ENCODE measurements at regions not wholly inside any gene's neighbourhood (a gene's known extent, or its start where the extent isn't known, plus 50 kb on each side); places are given as distances from the start of the nearest gene placed in this dataset.

DNA sequence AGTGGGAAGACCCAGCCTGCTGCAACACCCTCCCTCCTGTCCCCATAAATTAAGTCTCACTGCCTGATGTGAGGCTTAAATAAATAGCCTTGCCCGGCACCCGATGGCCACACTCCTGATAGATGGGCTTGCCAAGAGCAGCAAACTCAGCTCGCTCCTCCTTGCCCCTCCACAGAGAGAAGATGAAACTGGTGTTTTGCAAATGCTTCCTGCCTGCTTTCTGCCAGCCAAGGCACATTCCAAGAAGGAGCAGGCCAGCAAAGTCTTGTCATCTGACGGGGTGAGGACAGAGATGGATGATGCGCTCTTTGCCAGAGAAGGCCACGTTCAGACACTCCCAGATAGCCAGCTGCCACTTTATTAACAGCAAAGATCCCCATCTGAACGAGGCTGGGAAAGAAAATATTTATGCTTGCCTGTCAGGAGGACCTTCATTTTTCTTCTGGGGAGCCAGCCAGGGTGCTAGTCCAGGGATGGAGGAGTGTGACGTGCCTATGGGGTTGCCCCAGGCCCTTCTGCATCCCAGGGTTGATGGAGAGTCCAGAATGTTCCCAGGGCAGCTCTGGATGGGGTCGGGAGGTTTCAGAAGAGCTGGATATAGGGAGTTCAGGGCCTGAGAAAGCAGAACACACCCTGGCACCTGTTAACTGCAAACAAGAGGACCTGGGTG is 265.4 kb downstream of the FOXD2 start:
- no peak for DNase-seq (ENCODE audit: low read depth in 3 of 3)

DNA sequence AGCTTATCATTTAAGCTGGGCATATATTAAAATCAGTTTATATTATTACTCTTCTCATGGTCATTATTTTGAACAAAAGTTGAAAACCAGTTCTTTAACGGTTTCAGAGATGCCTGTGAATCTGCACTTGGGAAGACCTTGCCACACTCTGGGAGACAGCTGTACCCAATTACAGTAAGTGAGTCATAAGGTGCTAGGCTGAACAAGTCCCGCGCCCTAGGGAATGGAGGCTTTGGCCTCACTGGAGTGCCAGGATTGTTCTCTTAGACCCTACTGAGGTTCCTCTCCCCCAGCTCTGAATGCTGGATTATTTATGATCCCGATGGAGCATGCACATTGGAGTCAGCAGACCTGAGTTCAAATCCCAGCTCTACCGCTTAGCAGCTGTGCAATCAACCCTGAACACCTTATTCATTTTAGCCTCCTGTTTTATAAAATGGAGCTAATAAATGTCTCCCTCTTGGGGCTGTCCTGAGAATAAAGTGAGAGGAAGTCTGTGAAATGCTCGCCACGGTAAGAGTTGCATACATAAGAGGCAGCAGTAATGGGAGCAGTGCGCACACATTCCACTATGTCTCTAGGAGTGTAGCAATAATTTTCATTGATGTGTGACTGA is 266.2 kb downstream of the FOXD2 start:
- DNase-seq (ENCODE audit: low read depth in 3 of 3): no peak

DNA sequence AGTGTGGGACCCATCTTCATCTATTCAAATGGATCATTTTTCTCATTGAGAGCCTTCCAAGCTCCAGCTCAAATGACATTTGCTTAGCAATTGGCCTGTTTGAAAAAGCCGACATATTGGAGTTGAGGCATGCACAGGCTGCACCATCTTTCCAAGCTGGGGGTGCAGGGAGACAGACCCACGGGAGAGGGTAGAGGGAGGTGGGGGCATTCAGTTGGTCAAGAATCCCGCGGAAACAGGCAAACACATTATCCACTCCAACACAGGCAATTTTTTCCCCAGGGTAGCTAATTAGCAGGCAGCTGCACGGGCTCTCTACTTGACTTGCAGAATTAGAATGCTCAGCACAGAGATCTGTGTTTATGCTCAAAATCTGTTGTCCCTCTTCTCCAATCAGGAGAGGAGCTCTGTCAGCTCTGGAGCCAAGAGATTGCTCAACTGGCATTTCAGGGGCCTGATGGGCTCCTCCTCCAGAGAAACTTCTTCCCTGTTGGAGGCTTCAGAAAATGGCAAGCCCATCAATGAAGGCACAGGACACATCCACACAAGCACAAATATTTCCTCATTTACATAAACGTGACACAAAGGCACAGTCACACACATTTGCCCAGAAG is 267.8 kb downstream of the FOXD2 start:
- DNase-seq (ENCODE audit: low read depth in 3 of 3): no peak

- no peak for DNase-seq (ENCODE audit: low read depth in 3 of 3)
Measured at GRCh38 chr1:47707503-47707902, 269.7 kb downstream of the FOXD2 start.

DNA sequence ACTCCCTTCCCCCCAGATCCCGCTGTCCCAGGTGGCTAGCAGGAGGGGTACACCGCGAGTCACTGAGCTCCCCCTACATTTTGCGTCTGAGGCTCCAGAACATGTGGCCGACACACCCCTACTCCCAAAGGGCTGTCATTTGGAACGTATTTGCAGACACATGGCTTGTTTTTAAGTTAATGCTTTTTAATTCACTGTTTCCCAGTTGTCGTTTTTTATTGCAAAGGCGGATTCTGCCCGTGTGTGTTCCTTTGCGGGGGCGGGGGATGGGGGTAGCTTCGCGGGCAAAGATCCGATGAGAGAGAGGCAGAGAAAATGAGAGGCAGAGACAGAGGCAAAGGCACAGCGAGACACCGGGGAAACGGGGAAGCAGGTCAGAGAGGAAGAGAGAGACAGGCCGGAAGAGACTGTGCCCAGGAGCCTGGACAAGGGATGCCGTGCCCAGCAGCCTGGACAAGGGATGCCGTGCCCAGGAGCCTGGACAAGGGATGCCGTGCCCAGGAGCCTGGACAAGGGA is 270.2 kb downstream of the FOXD2 start:
- no peak for DNase-seq (ENCODE audit: low read depth in 3 of 3)

DNA sequence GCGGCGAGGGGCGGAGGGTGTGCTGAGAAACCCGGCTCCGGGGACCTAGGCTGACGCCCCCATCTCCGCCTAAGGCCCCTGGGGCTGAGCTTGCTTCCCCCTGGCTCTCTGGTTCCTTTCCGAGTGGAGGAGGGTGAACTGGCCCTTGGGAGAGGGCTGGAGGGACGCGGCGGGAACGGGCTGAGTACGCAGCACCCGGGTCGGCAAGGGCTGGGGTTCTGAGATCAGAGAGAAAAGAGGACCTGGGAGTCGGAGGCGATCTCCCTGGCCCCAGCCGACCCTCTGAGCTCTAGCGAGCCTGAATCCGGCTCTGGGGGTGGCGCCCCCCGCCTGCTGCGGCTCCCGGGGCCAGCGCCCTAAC is 270.8 kb downstream of the FOXD2 start:
- DNase-seq (ENCODE audit: low read depth in 3 of 3): no peak

- DNase-seq (ENCODE audit: low read depth in 3 of 3): no peak
Measured at GRCh38 chr1:47709019-47709871, 271.4 kb downstream of the FOXD2 start.

DNA sequence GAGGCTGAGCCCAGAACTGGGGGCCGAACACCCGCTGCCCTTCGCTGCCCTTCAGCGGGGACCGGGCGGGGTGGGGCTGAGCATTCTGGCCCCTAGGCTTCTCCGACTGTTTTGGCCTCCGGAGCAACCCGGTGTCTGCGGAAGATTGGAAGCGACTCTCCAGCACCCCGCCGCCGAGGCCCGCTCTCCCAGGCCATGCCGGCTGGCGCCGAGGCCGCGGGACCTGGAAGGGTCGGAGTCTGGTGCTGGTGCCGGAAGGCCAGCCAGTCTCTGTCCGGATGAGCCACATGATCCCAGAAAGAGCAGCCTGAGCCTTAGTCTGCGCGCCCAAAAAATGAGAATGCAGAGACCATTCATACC is 272.0 kb downstream of the FOXD2 start:
- no peak for DNase-seq (ENCODE audit: low read depth in 3 of 3)

- DNase-seq (ENCODE audit: low read depth in 3 of 3): peak; percentile 13 to 53 (median 27)
Measured at GRCh38 chr1:47710329-47711071, 272.7 kb downstream of the FOXD2 start.

Measured in stimulated activated CD4-positive, alpha-beta T cell treated with anti-CD3 and anti-CD28 coated beads, TNF-alpha, amount 100 ng/mL, for 4 hours (primary cell).